ENCODE measurements at regions not wholly inside any gene's neighbourhood (a gene's known extent, or its start where the extent isn't known, plus 50 kb on each side); places are given as distances from the start of the nearest gene placed in this dataset.

DNA sequence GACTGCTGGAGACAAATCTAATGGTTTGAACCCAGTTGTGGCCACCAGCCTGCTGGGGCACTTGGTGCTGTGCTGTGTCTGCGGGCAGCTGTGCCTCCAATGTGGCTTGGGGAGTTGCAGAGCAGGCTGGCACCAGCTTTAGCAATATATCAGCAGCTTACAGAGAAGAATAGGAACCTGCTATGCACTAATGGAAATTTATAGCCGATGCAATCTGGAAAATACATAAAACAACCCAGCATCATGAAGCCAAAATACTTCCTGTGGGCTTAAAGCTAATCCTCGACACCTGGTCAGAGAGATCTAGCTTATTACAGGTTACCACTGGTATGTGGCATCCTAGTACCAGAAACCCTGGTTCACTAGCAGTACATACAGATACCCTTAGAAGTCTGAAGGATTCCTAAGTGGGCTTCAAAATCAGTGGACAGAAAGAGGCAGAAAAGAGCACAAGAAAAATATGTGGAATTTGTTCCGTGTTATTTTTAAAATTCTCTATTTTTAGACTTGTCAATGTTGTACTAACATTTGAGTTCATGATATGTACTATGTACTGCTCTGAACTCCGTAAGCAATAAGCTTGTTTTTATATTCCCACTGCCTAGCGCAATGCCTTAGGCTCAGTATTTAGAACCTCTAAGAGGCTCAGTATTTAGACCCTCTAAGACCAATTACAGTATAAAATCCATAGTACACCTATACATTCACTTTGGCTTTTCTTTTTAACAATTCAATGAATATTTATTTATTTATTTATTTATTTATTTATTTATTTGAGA lies 194.7 kb downstream of the UXS1 start:
- TF ChIP-seq CTCF (conservative IDR thresholded peaks at IDR 0.05; ENCODE audit: low read length) (no peak), EZH2phosphoT487 (IDR thresholded peaks at IDR 0.05; ENCODE audit: borderline replicate concordance) (no peak)
